IPS-18a (cell line): ENCODE measurements at regions not wholly inside any gene's neighbourhood (a gene's known extent, or its start where the extent isn't known, plus 50 kb on each side); places are given as distances from the start of the nearest gene placed in this dataset.

ENCODE experiments used
- H3K27ac ChIP-seq: one replicate; pipeline ENCODE4 v1.5.1; 2013; ENCODE audit warnings: low read length
- H3K27me3 ChIP-seq: one replicate; pipeline ENCODE4 v1.6.1; 2013; ENCODE audit warnings: mild to moderate bottlenecking, low read length; ENCODE audit not compliant: control insufficient read depth, insufficient read depth
- H3K36me3 ChIP-seq: one replicate; pipeline ENCODE4 v1.6.1; 2013; ENCODE audit warnings: low read depth, low read length; ENCODE audit not compliant: control insufficient read depth
- H3K4me1 ChIP-seq: one replicate; pipeline ENCODE4 v1.6.1; 2013; ENCODE audit warnings: low read depth, low read length; ENCODE audit not compliant: control insufficient read depth
- H3K4me3 ChIP-seq: one replicate; pipeline ENCODE4 v1.5.1; 2013; ENCODE audit warnings: low read length
- H3K9ac ChIP-seq: one replicate; pipeline ENCODE4 v1.6.1; 2013; ENCODE audit warnings: mild to moderate bottlenecking, low read length, moderate library complexity
- H3K9me3 ChIP-seq: one replicate; pipeline ENCODE4 v1.6.1; 2013; ENCODE audit warnings: low read depth, low read length; ENCODE audit not compliant: control insufficient read depth

DNA sequence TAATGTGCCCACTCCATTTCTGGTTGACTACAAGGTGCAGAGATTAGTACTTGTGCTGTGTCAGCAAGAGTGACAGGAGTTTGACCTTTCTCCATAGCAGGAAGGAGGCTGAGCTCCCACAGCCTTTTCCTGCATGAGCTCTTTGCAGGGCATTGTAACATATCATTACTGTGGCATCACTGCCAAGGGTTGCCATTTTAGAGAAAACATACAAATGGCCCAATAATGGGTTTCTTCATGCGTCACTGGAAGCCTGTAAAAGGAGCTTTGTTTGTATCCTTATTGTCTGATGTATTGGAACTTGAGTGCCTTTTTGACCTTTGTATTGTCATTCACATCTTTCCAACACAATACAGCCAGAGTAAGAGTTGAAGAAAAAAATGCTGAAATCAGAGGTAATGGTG lies 323.0 kb upstream of the CDIN1 start:
- Histone ChIP-seq H3K27ac (no peak overlapping the region), H3K27me3 (no peaks in the 10 kb centered on the region), H3K9me3 (no peaks in the 10 kb centered on the region)

GRCh38 chr15:36263666-36264065 lies 315.8 kb upstream of the CDIN1 start:
- Histone ChIP-seq H3K27ac (no peak overlapping the region), H3K36me3 (no peaks in the 10 kb centered on the region), H3K4me3 (no peak overlapping the region), H3K4me1 (no peaks in the 10 kb centered on the region), H3K27me3 (peaks cover 11% of the 10 kb centered on the region), H3K9me3 (no peaks in the 10 kb centered on the region), H3K9ac (no peak overlapping the region)

More for the DNA sequence above, 323.0 kb upstream of the CDIN1 start:
- Histone ChIP-seq H3K4me3 (no peak overlapping the region), H3K36me3 (no peaks in the 10 kb centered on the region), H3K9ac (no peak overlapping the region), H3K4me1 (peaks cover 6% of the 10 kb centered on the region)

DNA sequence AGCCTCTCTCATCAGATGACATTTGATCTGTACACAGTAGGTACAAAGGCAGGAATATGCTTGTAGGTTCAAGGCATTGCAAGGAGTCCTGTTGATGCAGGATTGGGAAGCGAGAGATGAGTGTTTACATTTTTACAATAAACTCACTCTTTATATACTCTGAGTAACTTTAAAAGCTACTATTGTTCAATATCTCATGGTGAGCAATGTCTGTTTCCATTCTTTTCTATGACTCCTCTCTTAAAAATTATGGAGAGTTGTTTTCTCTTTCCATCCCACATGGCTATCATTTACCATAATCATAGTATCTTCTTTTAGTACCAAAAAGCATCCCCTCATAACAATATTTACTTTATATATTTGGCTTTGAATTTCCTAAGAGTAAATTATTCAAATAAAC lies 314.0 kb upstream of the CDIN1 start:
- H3K27me3 ChIP-seq: peaks cover 28% of the 10 kb centered on the region
- no peak overlapping the region for H3K27ac ChIP-seq
- H3K9ac ChIP-seq: no peak overlapping the region
- H3K9me3 ChIP-seq: no peaks in the 10 kb centered on the region
- no peaks in the 10 kb centered on the region for H3K36me3 ChIP-seq
- H3K4me1 ChIP-seq: no peaks in the 10 kb centered on the region
- no peak overlapping the region for H3K4me3 ChIP-seq

GRCh38 chr15:36271048-36271447 lies 308.4 kb upstream of the CDIN1 start:
- no peak overlapping the region for H3K9ac ChIP-seq
- no peaks in the 10 kb centered on the region for H3K36me3 ChIP-seq
- H3K27ac ChIP-seq: no peak overlapping the region
- H3K4me3 ChIP-seq: no peak overlapping the region
- H3K27me3 ChIP-seq: peaks cover 72% of the 10 kb centered on the region
- no peaks in the 10 kb centered on the region for H3K4me1 ChIP-seq
- no peaks in the 10 kb centered on the region for H3K9me3 ChIP-seq

GRCh38 chr15:36275656-36276055 lies 303.8 kb upstream of the CDIN1 start:
- Histone ChIP-seq H3K9ac (no peak overlapping the region), H3K27ac (no peak overlapping the region)

GRCh38 chr15:36278219-36278618 lies 301.2 kb upstream of the CDIN1 start:
- no peaks in the 10 kb centered on the region for H3K36me3 ChIP-seq

More at GRCh38 chr15:36275656-36276055, 303.8 kb upstream of the CDIN1 start:
- no peaks in the 10 kb centered on the region for H3K36me3 ChIP-seq
- H3K4me3 ChIP-seq: no peak overlapping the region
- H3K4me1 ChIP-seq: no peaks in the 10 kb centered on the region
- H3K27me3 ChIP-seq: peaks cover 42% of the 10 kb centered on the region
- H3K9me3 ChIP-seq: peaks cover 10% of the 10 kb centered on the region

DNA sequence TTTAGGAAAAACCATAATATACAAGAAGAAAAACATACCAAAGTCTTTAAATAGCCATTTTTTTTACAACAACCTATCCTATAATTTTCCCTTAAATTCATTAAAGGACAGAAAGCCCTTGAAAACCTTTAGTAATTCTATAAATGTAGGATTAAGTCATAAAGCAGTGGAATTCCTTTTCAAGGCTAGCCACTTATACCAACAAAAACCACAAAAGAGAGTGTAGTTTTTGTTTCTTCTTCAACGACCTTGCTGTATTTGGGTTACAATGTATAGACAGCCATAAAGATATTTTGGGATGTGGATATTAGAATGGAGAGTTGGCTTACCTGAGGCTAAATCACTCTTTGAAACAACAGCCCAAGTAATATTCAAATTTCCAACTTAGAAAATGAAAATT lies 296.6 kb upstream of the CDIN1 start:
- no peak overlapping the region for H3K4me3 ChIP-seq
- no peaks in the 10 kb centered on the region for H3K4me1 ChIP-seq
- no peak overlapping the region for H3K9ac ChIP-seq
- no peaks in the 10 kb centered on the region for H3K27me3 ChIP-seq
- no peaks in the 10 kb centered on the region for H3K36me3 ChIP-seq
- H3K9me3 ChIP-seq: peaks cover 10% of the 10 kb centered on the region
- H3K27ac ChIP-seq: no peak overlapping the region

More at GRCh38 chr15:36278219-36278618, 301.2 kb upstream of the CDIN1 start:
- Histone ChIP-seq H3K9ac (no peak overlapping the region), H3K27ac (no peak overlapping the region), H3K9me3 (peaks cover 10% of the 10 kb centered on the region), H3K27me3 (peaks cover 16% of the 10 kb centered on the region), H3K4me1 (no peaks in the 10 kb centered on the region), H3K4me3 (no peak overlapping the region)

DNA sequence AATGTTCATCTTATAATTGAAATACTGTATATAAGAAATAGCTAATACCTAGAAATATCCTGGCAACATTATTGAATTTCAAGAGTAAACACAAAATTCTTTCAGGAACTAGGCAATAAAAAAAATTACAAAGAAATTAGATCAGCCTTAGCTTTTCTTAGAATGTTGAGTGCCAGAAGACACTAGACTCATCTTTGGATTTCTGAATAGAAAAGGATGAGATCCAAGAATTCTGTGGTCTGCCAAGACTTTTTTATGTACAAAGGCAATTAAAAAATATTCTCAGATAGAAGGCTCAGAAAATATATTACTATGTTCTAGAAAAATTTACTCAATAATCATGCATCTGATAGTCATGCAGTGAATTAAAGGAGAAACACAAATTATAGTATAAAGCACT lies 294.5 kb upstream of the CDIN1 start:
- H3K27ac ChIP-seq: no peak overlapping the region
- no peaks in the 10 kb centered on the region for H3K36me3 ChIP-seq
- no peak overlapping the region for H3K9ac ChIP-seq
- H3K9me3 ChIP-seq: no peaks in the 10 kb centered on the region
- no peaks in the 10 kb centered on the region for H3K27me3 ChIP-seq
- no peak overlapping the region for H3K4me3 ChIP-seq
- H3K4me1 ChIP-seq: no peaks in the 10 kb centered on the region

DNA sequence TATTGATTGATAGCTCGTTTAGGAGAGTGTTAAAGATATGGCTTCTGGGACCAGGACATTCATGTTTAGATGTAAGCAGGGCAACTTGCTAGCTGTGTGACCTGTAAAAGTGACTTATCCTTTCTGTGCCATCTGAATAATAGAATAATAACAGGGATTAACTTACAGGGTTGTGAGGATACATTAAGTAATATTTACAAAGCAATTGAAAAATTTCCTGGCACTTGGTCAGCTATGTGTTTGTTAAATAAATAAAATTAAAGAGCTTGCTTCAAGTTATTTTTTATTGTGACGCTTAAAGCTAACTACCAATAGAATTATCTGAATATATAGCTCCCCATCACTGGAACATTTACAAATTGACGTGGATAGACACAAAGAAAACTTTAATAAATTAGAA lies 287.9 kb upstream of the CDIN1 start:
- Histone ChIP-seq H3K4me3 (no peak overlapping the region), H3K9ac (no peak overlapping the region), H3K4me1 (peaks cover 8% of the 10 kb centered on the region), H3K9me3 (no peaks in the 10 kb centered on the region), H3K27ac (no peak overlapping the region), H3K36me3 (no peaks in the 10 kb centered on the region), H3K27me3 (peaks cover 16% of the 10 kb centered on the region)

DNA sequence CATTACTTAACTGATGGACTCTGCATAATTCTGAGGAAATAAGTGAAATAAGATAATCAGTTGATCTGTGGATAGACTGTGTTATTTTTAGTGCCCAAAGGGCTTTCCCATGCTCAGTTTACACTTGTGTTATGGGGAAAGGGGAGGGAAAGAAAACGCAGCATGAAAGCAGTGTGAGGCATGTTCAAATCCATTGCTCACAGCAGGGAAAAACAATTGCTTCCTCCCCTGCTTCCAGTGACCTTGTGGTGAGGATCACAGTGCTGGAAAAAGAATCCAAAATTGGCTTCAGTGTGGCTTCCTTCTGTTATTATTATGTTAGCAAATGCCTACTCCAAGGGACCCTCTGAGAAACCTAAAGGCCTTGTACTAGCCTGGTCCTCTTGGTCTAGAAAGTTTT lies 285.1 kb upstream of the CDIN1 start:
- Histone ChIP-seq H3K27ac (no peak overlapping the region), H3K9ac (no peak overlapping the region), H3K27me3 (peaks cover 17% of the 10 kb centered on the region), H3K4me3 (no peak overlapping the region), H3K4me1 (peaks cover 8% of the 10 kb centered on the region), H3K36me3 (no peaks in the 10 kb centered on the region), H3K9me3 (no peaks in the 10 kb centered on the region)

GRCh38 chr15:36301947-36302346 lies 277.5 kb upstream of the CDIN1 start:
- Histone ChIP-seq H3K9ac (no peak overlapping the region), H3K27ac (no peak overlapping the region), H3K4me3 (no peak overlapping the region), H3K27me3 (no peaks in the 10 kb centered on the region), H3K4me1 (no peaks in the 10 kb centered on the region), H3K36me3 (no peaks in the 10 kb centered on the region), H3K9me3 (no peaks in the 10 kb centered on the region)

- Histone ChIP-seq H3K9me3 (no peaks in the 10 kb centered on the region), H3K4me1 (no peaks in the 10 kb centered on the region), H3K27me3 (no peaks in the 10 kb centered on the region), H3K9ac (no peak overlapping the region), H3K27ac (no peak overlapping the region), H3K4me3 (no peak overlapping the region), H3K36me3 (no peaks in the 10 kb centered on the region)
Observed at GRCh38 chr15:36313021-36313420, 266.4 kb upstream of the CDIN1 start.
